ENCODE measurements at regions not wholly inside any gene's neighbourhood (a gene's known extent, or its start where the extent isn't known, plus 50 kb on each side); places are given as distances from the start of the nearest gene placed in this dataset.
"Not testable (repeated sequence)": the region's sequence is repeated elsewhere in the genome, so short reads cannot be mapped to it uniquely, and the experiment has no call there.

- FAIRE-seq = no peak
- no peak for DNase-seq (ENCODE audit: low spot score)
Measured at GRCh38 chr7:68718097-68718551, 880.2 kb upstream of the AUTS2 start.

- DNase-seq (ENCODE audit: low spot score) (no peak), FAIRE-seq (no peak)
Measured at GRCh38 chr7:68720697-68721096, 877.6 kb upstream of the AUTS2 start.

GRCh38 chr7:68722044-68722443, 876.2 kb upstream of the AUTS2 start:
- FAIRE-seq = no peak
- no peak for DNase-seq (ENCODE audit: low spot score)

- no peak for DNase-seq (ENCODE audit: low spot score)
- FAIRE-seq = no peak
Measured at GRCh38 chr7:68724965-68725364, 873.3 kb upstream of the AUTS2 start.

GRCh38 chr7:68725843-68726785, 872.2 kb upstream of the AUTS2 start:
- FAIRE-seq = no peak
- no peak for DNase-seq (ENCODE audit: low spot score)

- FAIRE-seq = not testable (repeated sequence)
Measured at GRCh38 chr7:68728720-68729119, 869.6 kb upstream of the AUTS2 start.

GRCh38 chr7:68729371-68729770, 868.9 kb upstream of the AUTS2 start:
- FAIRE-seq = no peak

More at GRCh38 chr7:68728720-68729119, 869.6 kb upstream of the AUTS2 start:
- DNase-seq (ENCODE audit: low spot score) = not testable (repeated sequence)

GRCh38 chr7:68730194-68730593, 868.1 kb upstream of the AUTS2 start:
- FAIRE-seq (no peak), DNase-seq (ENCODE audit: low spot score) (no peak)

More at GRCh38 chr7:68729371-68729770, 868.9 kb upstream of the AUTS2 start:
- no peak for DNase-seq (ENCODE audit: low spot score)

- DNase-seq (ENCODE audit: low spot score) (no peak), FAIRE-seq (no peak)
Measured at GRCh38 chr7:68730964-68731363, 867.3 kb upstream of the AUTS2 start.

- FAIRE-seq (no peak), DNase-seq (ENCODE audit: low spot score) (peak; percentile 6)
Measured at GRCh38 chr7:68733219-68734153, 864.8 kb upstream of the AUTS2 start.

- FAIRE-seq (no peak), DNase-seq (ENCODE audit: low spot score) (no peak)
Measured at GRCh38 chr7:68734431-68734830, 863.8 kb upstream of the AUTS2 start.

GRCh38 chr7:68739306-68739705, 859.0 kb upstream of the AUTS2 start:
- DNase-seq (ENCODE audit: low spot score) (no peak), FAIRE-seq (no peak)

GRCh38 chr7:68744036-68744435, 854.2 kb upstream of the AUTS2 start:
- no peak for DNase-seq (ENCODE audit: low spot score)
- no peak for FAIRE-seq

GRCh38 chr7:68748934-68749900, 849.1 kb upstream of the AUTS2 start:
- FAIRE-seq (no peak), DNase-seq (ENCODE audit: low spot score) (no peak)

- no peak for DNase-seq (ENCODE audit: low spot score)
- FAIRE-seq = no peak
Measured at GRCh38 chr7:68752485-68753178, 845.6 kb upstream of the AUTS2 start.

- no peak for FAIRE-seq
- DNase-seq (ENCODE audit: low spot score) = no peak
Measured at GRCh38 chr7:68754414-68754813, 843.9 kb upstream of the AUTS2 start.

- no peak for FAIRE-seq
Measured at GRCh38 chr7:68756986-68757495, 841.2 kb upstream of the AUTS2 start.

GRCh38 chr7:68760556-68760955, 837.7 kb upstream of the AUTS2 start:
- FAIRE-seq (no peak), DNase-seq (ENCODE audit: low spot score) (no peak)

More at GRCh38 chr7:68756986-68757495, 841.2 kb upstream of the AUTS2 start:
- DNase-seq (ENCODE audit: low spot score) = no peak

GRCh38 chr7:68767462-68767861, 830.8 kb upstream of the AUTS2 start:
- no peak for FAIRE-seq
- DNase-seq (ENCODE audit: low spot score) = no peak

- DNase-seq (ENCODE audit: low spot score) (no peak), FAIRE-seq (no peak)
Measured at GRCh38 chr7:68770649-68771048, 827.6 kb upstream of the AUTS2 start.

All from urothelium cell line (cell line).